WERI-Rb-1 (cell line): ENCODE measurements at regions not wholly inside any gene's neighbourhood (a gene's known extent, or its start where the extent isn't known, plus 50 kb on each side); places are given as distances from the start of the nearest gene placed in this dataset.

Experiments used
- DNase-seq: peaks from one replicate; pipeline ENCODE4 v3.0.0-alpha.2; 2020
- H3K27ac ChIP-seq: fragments of 250-450 bp; sonication (Bioruptor Pico); 2 replicates; pipeline ENCODE4 v1.5.1; 2020; ENCODE audit warnings: mild to moderate bottlenecking, moderate library complexity
- H3K27me3 ChIP-seq: fragments of 250-450 bp; sonication (Bioruptor Pico); 2 replicates; pipeline ENCODE4 v1.5.1; 2021; ENCODE audit warnings: mild to moderate bottlenecking, low read depth, moderate library complexity; ENCODE audit not compliant: insufficient read depth, severe bottlenecking
- H3K36me3 ChIP-seq: fragments of 250-450 bp; sonication (Bioruptor Pico); 2 replicates; pipeline ENCODE4 v1.5.1; 2020; ENCODE audit warnings: mild to moderate bottlenecking, moderate library complexity
- H3K4me3 ChIP-seq: 2 replicates; pipeline ENCODE4 v1.5.1; 2011; ENCODE audit warnings: low read depth, mild to moderate bottlenecking, control low read depth, low read length
- H3K9me3 ChIP-seq: fragments of 250-450 bp; sonication (Bioruptor Pico); 2 replicates; pipeline ENCODE4 v1.5.1; 2021; ENCODE audit warnings: mild to moderate bottlenecking, moderate library complexity; ENCODE audit not compliant: severe bottlenecking
- TF ChIP-seq, protein P1 (sequence below): IDR thresholded peaks from 2 replicates; pipeline ENCODE4 v1.5.1; 2011; ENCODE audit warnings: low read depth, mild to moderate bottlenecking, control low read depth, inconsistent platforms, low read length

DNA sequence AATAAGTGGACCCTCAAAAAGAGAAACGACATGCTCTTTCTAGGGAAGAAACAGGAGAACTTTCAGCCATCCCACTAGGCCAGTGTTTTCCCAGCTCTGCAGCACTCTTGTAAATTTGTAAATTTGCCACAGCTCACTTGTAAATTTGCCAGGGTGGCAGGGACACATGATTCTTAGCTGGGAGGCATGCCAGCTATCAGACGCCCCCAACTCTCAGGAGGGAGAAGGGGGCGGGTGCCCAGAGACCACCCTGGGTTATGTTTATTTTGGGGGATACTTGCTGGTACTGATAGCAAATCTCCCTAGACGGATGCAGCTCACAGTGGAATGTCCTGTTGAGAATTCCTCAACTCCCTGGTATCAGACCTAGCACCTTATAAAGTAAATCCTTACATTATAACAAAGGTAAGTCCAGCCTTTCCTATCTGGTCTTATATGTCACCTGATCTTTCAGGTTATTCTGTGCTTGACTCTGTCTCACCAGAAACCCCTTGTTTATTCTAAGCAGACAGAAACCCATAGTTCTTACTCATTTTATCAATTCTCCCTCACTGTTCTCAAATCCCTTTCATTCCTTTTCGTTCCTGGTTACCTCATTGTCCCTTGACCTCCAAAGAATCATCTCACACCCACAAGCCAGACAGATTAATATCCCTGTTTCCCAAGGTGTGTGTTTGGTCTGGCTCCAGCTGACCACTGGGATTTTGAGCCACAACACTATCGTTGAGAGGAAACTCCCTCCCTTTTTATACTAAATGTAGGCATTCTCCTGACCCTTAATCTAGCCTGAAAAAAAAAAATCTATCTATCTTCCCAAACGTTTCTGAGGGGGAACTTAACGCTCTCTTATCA, 69.3 kb upstream of the HMGA2 start:
- no peak for DNase-seq
- no peaks in the 10 kb centered on the region for H3K9me3 ChIP-seq
- no peak overlapping the region for H3K4me3 ChIP-seq
- H3K27me3 ChIP-seq = no peaks in the 10 kb centered on the region
- no peaks in the 10 kb centered on the region for H3K36me3 ChIP-seq
- H3K27ac ChIP-seq = no peak overlapping the region
- TF ChIP-seq, protein P1, sequence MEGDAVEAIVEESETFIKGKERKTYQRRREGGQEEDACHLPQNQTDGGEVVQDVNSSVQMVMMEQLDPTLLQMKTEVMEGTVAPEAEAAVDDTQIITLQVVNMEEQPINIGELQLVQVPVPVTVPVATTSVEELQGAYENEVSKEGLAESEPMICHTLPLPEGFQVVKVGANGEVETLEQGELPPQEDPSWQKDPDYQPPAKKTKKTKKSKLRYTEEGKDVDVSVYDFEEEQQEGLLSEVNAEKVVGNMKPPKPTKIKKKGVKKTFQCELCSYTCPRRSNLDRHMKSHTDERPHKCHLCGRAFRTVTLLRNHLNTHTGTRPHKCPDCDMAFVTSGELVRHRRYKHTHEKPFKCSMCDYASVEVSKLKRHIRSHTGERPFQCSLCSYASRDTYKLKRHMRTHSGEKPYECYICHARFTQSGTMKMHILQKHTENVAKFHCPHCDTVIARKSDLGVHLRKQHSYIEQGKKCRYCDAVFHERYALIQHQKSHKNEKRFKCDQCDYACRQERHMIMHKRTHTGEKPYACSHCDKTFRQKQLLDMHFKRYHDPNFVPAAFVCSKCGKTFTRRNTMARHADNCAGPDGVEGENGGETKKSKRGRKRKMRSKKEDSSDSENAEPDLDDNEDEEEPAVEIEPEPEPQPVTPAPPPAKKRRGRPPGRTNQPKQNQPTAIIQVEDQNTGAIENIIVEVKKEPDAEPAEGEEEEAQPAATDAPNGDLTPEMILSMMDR = no peak

DNA sequence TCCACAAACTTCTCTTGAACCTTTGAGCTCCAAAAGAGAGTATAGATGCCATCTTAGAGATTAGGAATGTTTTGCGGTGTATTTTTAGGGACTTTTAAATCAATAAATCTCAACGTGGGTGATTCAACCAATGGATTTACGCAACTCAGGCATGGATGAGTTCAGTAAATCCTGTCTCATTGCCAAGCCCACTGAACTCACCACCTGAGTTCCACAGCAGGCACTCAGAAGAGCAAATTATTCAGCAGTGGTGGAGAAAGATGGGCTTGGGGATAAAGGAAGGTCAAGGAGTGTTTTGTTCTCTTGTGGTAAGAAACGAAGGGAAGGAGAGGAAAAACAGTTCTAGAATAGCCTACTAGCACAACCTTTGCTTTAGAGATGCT, 68.7 kb upstream of the HMGA2 start:
- H3K27me3 ChIP-seq = no peaks in the 10 kb centered on the region
- H3K9me3 ChIP-seq = no peaks in the 10 kb centered on the region
- H3K36me3 ChIP-seq = no peaks in the 10 kb centered on the region
- H3K27ac ChIP-seq = no peak overlapping the region
- TF ChIP-seq, protein P1 = no peak
- no peak for DNase-seq
- H3K4me3 ChIP-seq = no peak overlapping the region

DNA sequence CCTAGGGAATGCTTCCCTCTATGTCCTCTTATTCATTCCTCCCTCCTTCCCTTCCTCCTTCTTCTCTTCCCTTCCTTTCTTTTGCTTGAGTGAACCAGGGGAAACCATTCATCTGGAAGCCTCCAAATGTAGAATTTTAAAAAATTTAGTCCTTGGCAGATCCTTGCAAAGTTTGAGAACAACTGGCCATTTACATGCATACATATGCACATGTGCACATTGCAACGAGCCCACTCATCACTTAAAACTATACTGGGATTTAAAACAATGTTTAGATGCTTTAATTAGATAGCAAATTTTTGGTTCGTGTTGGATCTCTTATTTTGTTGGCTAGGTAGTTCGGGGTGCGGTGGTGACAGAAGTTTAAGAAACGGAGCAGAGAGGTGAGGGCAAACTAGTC, 68.0 kb upstream of the HMGA2 start:
- Histone ChIP-seq H3K27ac (no peak overlapping the region), H3K27me3 (no peaks in the 10 kb centered on the region), H3K4me3 (no peak overlapping the region), H3K9me3 (no peaks in the 10 kb centered on the region), H3K36me3 (no peaks in the 10 kb centered on the region)
- TF ChIP-seq, protein P1 = no peak
- DNase-seq = no peak

DNA sequence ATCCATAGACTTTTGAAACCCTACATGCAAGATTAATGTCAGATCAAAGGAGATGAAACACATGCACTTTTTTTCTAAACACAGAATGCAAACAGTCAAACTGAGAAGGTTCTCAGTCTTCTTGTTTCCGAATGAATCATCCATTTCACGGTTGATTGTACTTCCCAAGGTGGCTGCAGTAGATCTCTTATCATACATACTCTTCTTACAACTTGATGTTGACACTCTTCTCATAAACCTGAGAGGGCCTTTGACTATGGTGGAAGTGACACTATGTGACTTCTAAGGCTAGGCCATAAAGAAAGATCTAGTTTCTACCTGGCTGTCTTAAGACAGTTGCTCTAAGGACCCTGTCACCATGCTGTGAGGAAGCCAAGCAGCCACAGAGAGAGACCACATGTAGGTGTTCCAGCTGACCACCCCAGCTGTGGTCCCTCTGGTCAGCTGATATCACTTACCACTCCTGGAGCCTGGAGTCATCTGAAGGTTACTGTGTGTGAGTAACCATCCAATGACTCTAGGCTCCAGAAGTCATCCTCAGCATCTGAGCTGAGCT, 67.2 kb upstream of the HMGA2 start:
- Histone ChIP-seq H3K4me3 (no peak overlapping the region), H3K9me3 (no peaks in the 10 kb centered on the region), H3K27me3 (no peaks in the 10 kb centered on the region), H3K27ac (no peak overlapping the region), H3K36me3 (no peaks in the 10 kb centered on the region)
- TF ChIP-seq, protein P1 = no peak
- no peak for DNase-seq

DNA sequence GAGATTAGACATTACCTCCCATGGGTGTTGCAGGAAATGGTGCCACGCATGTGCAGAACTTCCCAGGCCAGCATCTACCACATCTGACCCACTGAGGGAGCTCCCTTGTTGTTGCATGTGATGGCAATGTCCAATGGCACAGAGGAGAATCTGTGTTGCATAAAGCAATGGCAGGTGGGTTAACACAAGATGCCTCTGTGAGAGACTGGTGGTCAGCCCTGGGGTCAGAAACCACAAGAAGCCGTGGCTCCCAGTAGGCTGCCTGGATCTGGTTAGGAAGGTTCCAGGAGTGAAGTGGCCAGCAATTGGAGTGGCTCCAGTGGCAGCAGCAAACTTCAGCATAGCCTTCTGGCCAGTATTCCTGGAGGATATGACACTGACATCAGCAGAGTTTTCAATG, 65.9 kb upstream of the HMGA2 start:
- DNase-seq = no peak
- Histone ChIP-seq H3K4me3 (no peak overlapping the region), H3K27ac (no peak overlapping the region), H3K9me3 (no peaks in the 10 kb centered on the region), H3K36me3 (no peaks in the 10 kb centered on the region), H3K27me3 (no peaks in the 10 kb centered on the region)
- TF ChIP-seq, protein P1 = no peak
